ENCODE measurements at regions not wholly inside any gene's neighbourhood (a gene's known extent, or its start where the extent isn't known, plus 50 kb on each side); places are given as distances from the start of the nearest gene placed in this dataset.

GRCh38 chr6:3650959-3651697 lies 100.4 kb downstream of the PXDC1 start:
- no peaks in the 10 kb centered on the region for H3K9me3 ChIP-seq
- ATAC-seq (no peak), FAIRE-seq (no peak), DNase-seq (ENCODE audit: low read depth in 1 of 2, low spot score in 1 of 2) (no peak)
- no peak overlapping the region for H3K4me2 ChIP-seq
- 80% methylated on average over 15 of the region's 15 CpGs for WGBS (ENCODE audit: missing lambda C conversion rate)
- H3K4me3 ChIP-seq: no peak overlapping the region
- ChIA-PET CTCF (interaction anchor here (0.6 to 0.9 kb wide), 3 partner anchors 9 to 40 kb away, joined by 3 read pairs; no protein-coding TSS in a partner anchor), POLR2A (no interaction called here)
- H3K27ac ChIP-seq: no peak overlapping the region
- no peak for TF ChIP-seq NFE2L2 (conservative IDR thresholded peaks at IDR 0.05; ENCODE audit: low read length)
- no peak for TF ChIP-seq RCOR1 (IDR thresholded peaks at IDR 0.05; ENCODE audit: low read depth, low read length)
- no peak for TF ChIP-seq EHMT2 (IDR thresholded peaks at IDR 0.05; ENCODE audit: low read depth)
- no peaks in the 10 kb centered on the region for H3K4me1 ChIP-seq

- H3K27ac ChIP-seq: no peak overlapping the region
- no peaks in the 10 kb centered on the region for H3K9me3 ChIP-seq
- ATAC-seq (no peak), FAIRE-seq (no peak), DNase-seq (ENCODE audit: low read depth in 1 of 2, low spot score in 1 of 2) (no peak)
- H3K4me3 ChIP-seq: no peak overlapping the region
- H3K4me2 ChIP-seq: no peak overlapping the region
- no peak for TF ChIP-seq RAD21 (conservative IDR thresholded peaks at IDR 0.05 in 1 of 2, IDR thresholded peaks at IDR 0.05 in 1 of 2)
- TF ChIP-seq RFX5 (IDR thresholded peaks at IDR 0.05): no peak
- TF ChIP-seq USF2 (IDR thresholded peaks at IDR 0.05): no peak
- no peak for TF ChIP-seq HDAC2 (IDR thresholded peaks at IDR 0.05)
- no peak for TF ChIP-seq NPAS2 (CRISPR knock-in tag; IDR thresholded peaks at IDR 0.05; ENCODE audit: borderline replicate concordance)
- TF ChIP-seq MAFK (IDR thresholded peaks at IDR 0.05; ENCODE audit: partially characterized antibody): no peak
- TF ChIP-seq TFCP2L1 (CRISPR knock-in tag; IDR thresholded peaks at IDR 0.05): no peak
- TF ChIP-seq SMC3 (IDR thresholded peaks at IDR 0.05): no peak
- TF ChIP-seq CHD4 (IDR thresholded peaks at IDR 0.05; ENCODE audit: borderline replicate concordance): no peak
- no peak for TF ChIP-seq BCL3 (IDR thresholded peaks at IDR 0.05)
- no peak for TF ChIP-seq ZFP36 (IDR thresholded peaks at IDR 0.05; ENCODE audit: borderline replicate concordance, partially characterized antibody)
- TF ChIP-seq POLR2A (IDR thresholded peaks at IDR 0.05; ENCODE audit: low read length): no peak
- no peak for TF ChIP-seq CHD2 (IDR thresholded peaks at IDR 0.05; ENCODE audit: low read length, partially characterized antibody)
- TF ChIP-seq ZSCAN20 (CRISPR knock-in tag; IDR thresholded peaks at IDR 0.05): no peak
- TF ChIP-seq CTCF (IDR thresholded peaks at IDR 0.05): no peak
- TF ChIP-seq GATA3 (IDR thresholded peaks at IDR 0.05; ENCODE audit: borderline replicate concordance): no peak
- no peak for TF ChIP-seq JUNB (IDR thresholded peaks at IDR 0.05)
- TF ChIP-seq ELK1 (IDR thresholded peaks at IDR 0.05; ENCODE audit: low read depth, low read length): no peak
- TF ChIP-seq JUN (IDR thresholded peaks at IDR 0.05): no peak
- POLR2A ChIA-PET: no interaction called here
- CTCF ChIA-PET: interaction anchor here (0.6 kb wide), 1 partner anchor 41 kb away, joined by 3 read pairs; no protein-coding TSS in a partner anchor
- 81% methylated on average over 8 of the region's 17 CpGs for WGBS (ENCODE audit: missing lambda C conversion rate)
- no peaks in the 10 kb centered on the region for H3K4me1 ChIP-seq
These were observed 101.2 kb downstream of the PXDC1 start for GRCh38 chr6:3650076-3650958.
